GM18868 (cell line): ENCODE measurements at regions not wholly inside any gene's neighbourhood (a gene's known extent, or its start where the extent isn't known, plus 50 kb on each side); places are given as distances from the start of the nearest gene placed in this dataset.

Experiments used
- ATAC-seq: cut with Tn5 transposase; IDR thresholded peaks from one replicate; pipeline ENCODE4 v1.9.1; 2021; ENCODE audit warnings: mild to moderate bottlenecking, moderate library complexity; ENCODE audit not compliant: unreplicated experiment

GRCh38 chr2:118477111-118477862, 370.2 kb downstream of the EN1 start:
- ATAC-seq, result no peak

- ATAC-seq, result no peak
Measured at GRCh38 chr2:118475622-118476205, 371.7 kb downstream of the EN1 start.

- ATAC-seq, result no peak
Measured at GRCh38 chr2:118474541-118474920, 372.9 kb downstream of the EN1 start.

GRCh38 chr2:118473846-118474540, 373.5 kb downstream of the EN1 start:
- no peak for ATAC-seq

GRCh38 chr2:118473241-118473640, 374.2 kb downstream of the EN1 start:
- ATAC-seq, result no peak

- no peak for ATAC-seq
Measured at GRCh38 chr2:118470297-118470696, 377.2 kb downstream of the EN1 start.

GRCh38 chr2:118469103-118469502, 378.3 kb downstream of the EN1 start:
- ATAC-seq, result no peak

GRCh38 chr2:118464546-118465265, 376.4 kb downstream of the INSIG2 start:
- ATAC-seq, result no peak

GRCh38 chr2:118464046-118464445, 375.8 kb downstream of the INSIG2 start:
- no peak for ATAC-seq

GRCh38 chr2:118460425-118460824, 372.2 kb downstream of the INSIG2 start:
- ATAC-seq, result no peak

- peak; percentile 42 for ATAC-seq
Measured at GRCh38 chr2:118459426-118459825, 371.2 kb downstream of the INSIG2 start.

GRCh38 chr2:118457951-118458350, 369.7 kb downstream of the INSIG2 start:
- no peak for ATAC-seq

- no peak for ATAC-seq
Measured at GRCh38 chr2:118449401-118449800, 361.1 kb downstream of the INSIG2 start.

GRCh38 chr2:118443596-118443995, 355.3 kb downstream of the INSIG2 start:
- ATAC-seq, result no peak

- no peak for ATAC-seq
Measured at GRCh38 chr2:118442996-118443553, 354.8 kb downstream of the INSIG2 start.

GRCh38 chr2:118442046-118442445, 353.8 kb downstream of the INSIG2 start:
- ATAC-seq, result no peak

GRCh38 chr2:118440404-118441098, 352.3 kb downstream of the INSIG2 start:
- no peak for ATAC-seq

GRCh38 chr2:118437501-118437900, 349.2 kb downstream of the INSIG2 start:
- no peak for ATAC-seq

GRCh38 chr2:118431997-118432396, 343.7 kb downstream of the INSIG2 start:
- ATAC-seq, result no peak

- no peak for ATAC-seq
Measured at GRCh38 chr2:118431586-118431985, 343.3 kb downstream of the INSIG2 start.

GRCh38 chr2:118431165-118431517, 342.9 kb downstream of the INSIG2 start:
- no peak for ATAC-seq
